ENCODE measurements at regions not wholly inside any gene's neighbourhood (a gene's known extent, or its start where the extent isn't known, plus 50 kb on each side); places are given as distances from the start of the nearest gene placed in this dataset.
"Not testable (repeated sequence)": the region's sequence is repeated elsewhere in the genome, so short reads cannot be mapped to it uniquely, and the experiment has no call there.

GRCh38 chr12:102728506-102729242 is 188.4 kb downstream of the PAH start:
- no peak for DNase-seq (ENCODE audit: low read depth in 2 of 2)

GRCh38 chr12:102726686-102727085 is 190.4 kb downstream of the PAH start:
- no peak for DNase-seq (ENCODE audit: low read depth in 2 of 2)

GRCh38 chr12:102722147-102722546 is 194.9 kb downstream of the PAH start:
- DNase-seq (ENCODE audit: low read depth in 2 of 2), result no peak

GRCh38 chr12:102708108-102708507 is 208.9 kb downstream of the PAH start:
- DNase-seq (ENCODE audit: low read depth in 2 of 2), result no peak

- peak; percentile 24 to 32 for DNase-seq (ENCODE audit: low read depth in 2 of 2)
Measured at GRCh38 chr12:102702447-102703114, 214.5 kb downstream of the PAH start.

- no peak for DNase-seq (ENCODE audit: low read depth in 2 of 2)
Measured at GRCh38 chr12:102696045-102696444, 215.7 kb upstream of the IGF1 start.

GRCh38 chr12:102694903-102695302 is 214.5 kb upstream of the IGF1 start:
- no peak for DNase-seq (ENCODE audit: low read depth in 2 of 2)

- DNase-seq (ENCODE audit: low read depth in 2 of 2), result no peak
Measured at GRCh38 chr12:102691773-102692555, 211.6 kb upstream of the IGF1 start.

- DNase-seq (ENCODE audit: low read depth in 2 of 2), result no peak
Measured at GRCh38 chr12:102690253-102690652, 209.9 kb upstream of the IGF1 start.

- DNase-seq (ENCODE audit: low read depth in 2 of 2), result no peak
Measured at GRCh38 chr12:102689701-102690100, 209.3 kb upstream of the IGF1 start.

GRCh38 chr12:102687523-102687922 is 207.2 kb upstream of the IGF1 start:
- DNase-seq (ENCODE audit: low read depth in 2 of 2), result no peak

GRCh38 chr12:102685841-102686240 is 205.5 kb upstream of the IGF1 start:
- DNase-seq (ENCODE audit: low read depth in 2 of 2), result no peak

- DNase-seq (ENCODE audit: low read depth in 2 of 2), result no peak
Measured at GRCh38 chr12:102685172-102685571, 204.8 kb upstream of the IGF1 start.

GRCh38 chr12:102682366-102683289 is 202.3 kb upstream of the IGF1 start:
- DNase-seq (ENCODE audit: low read depth in 2 of 2), result no peak

- no peak for DNase-seq (ENCODE audit: low read depth in 2 of 2)
Measured at GRCh38 chr12:102681747-102682146, 201.4 kb upstream of the IGF1 start.

- no peak for DNase-seq (ENCODE audit: low read depth in 2 of 2)
Measured at GRCh38 chr12:102681309-102681708, 200.9 kb upstream of the IGF1 start.

GRCh38 chr12:102680304-102680703 is 199.9 kb upstream of the IGF1 start:
- DNase-seq (ENCODE audit: low read depth in 2 of 2), result no peak

GRCh38 chr12:102676812-102677211 is 196.4 kb upstream of the IGF1 start:
- no peak for DNase-seq (ENCODE audit: low read depth in 2 of 2)

GRCh38 chr12:102675672-102676071 is 195.3 kb upstream of the IGF1 start:
- DNase-seq (ENCODE audit: low read depth in 2 of 2), result peak; percentile 29 to 41

- no peak for DNase-seq (ENCODE audit: low read depth in 2 of 2)
Measured at GRCh38 chr12:102673606-102674005, 193.2 kb upstream of the IGF1 start.

GRCh38 chr12:102672212-102672611 is 191.8 kb upstream of the IGF1 start:
- DNase-seq (ENCODE audit: low read depth in 2 of 2), result not testable (repeated sequence)

- no peak for DNase-seq (ENCODE audit: low read depth in 2 of 2)
Measured at GRCh38 chr12:102669056-102669455, 188.7 kb upstream of the IGF1 start.
